GM19438 (cell line): ENCODE measurements at regions not wholly inside any gene's neighbourhood (a gene's known extent, or its start where the extent isn't known, plus 50 kb on each side); places are given as distances from the start of the nearest gene placed in this dataset.
"Not testable (repeated sequence)": the region's sequence is repeated elsewhere in the genome, so short reads cannot be mapped to it uniquely, and the experiment has no call there.

Experiments
- ATAC-seq: cut with Tn5 transposase; IDR thresholded peaks from one replicate; pipeline ENCODE4 v1.9.1; 2021; ENCODE audit warnings: low read depth; ENCODE audit not compliant: unreplicated experiment

DNA sequence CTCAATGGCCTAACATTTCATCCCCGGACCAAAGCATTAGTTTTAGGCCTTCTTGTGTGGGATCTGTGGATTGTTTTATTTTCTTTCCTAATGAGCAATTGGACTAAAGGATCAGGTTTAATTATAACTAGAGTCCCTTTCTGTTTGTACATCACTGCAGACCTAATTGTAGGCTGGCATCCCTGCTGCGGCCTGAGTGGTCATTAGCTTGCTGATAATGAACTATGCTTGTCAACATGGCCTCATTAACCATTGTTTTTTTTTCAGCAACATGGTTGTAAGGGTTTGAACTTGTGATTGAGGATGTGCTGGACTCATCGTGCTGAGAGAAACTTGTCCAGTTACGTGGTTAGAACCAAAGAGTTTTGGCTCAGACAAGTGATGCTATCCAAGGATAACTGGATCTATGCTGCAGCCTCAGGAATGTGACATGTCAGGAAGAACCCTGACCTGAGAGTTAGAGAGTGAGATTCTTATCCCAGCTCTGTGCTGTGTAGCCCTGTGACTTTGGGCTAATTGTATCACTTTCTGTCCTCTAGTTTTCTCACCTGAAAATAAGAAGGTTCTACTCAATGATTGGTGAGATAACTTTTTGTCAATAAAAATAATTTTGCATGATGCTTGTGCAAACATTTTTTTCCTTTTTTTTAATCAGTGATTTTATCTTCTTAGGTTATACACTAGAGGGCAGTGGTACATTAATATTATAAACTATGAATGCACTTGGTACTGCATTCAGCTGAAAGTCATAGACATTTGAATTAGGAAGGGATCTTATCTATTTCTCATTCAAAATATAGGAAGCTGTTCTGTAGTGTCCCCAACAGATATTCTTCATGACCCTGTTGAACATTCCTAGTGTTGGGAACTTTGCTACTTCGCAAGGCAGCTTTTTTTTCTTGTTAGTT lies 140.9 kb downstream of the RNF144B start:
- no peak for ATAC-seq

DNA sequence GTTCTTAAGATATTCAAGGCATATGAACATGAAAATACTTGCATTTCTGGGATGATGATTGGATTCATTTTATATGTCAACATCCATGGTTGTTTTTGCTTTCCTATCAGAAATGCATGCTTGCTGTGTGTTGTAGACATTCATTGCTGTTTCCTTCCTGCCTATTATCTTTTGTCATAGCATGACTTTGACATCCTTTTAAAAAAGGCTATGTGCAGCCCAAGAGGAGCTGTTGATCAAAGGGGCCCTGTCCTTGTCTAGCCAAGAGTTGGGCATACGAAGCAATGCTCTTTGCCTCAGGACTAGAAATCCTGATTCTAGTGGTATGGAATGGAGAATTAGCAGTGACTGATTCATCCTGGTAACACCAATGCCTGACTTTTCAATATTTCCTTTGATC lies 143.1 kb downstream of the RNF144B start:
- ATAC-seq, result no peak

DNA sequence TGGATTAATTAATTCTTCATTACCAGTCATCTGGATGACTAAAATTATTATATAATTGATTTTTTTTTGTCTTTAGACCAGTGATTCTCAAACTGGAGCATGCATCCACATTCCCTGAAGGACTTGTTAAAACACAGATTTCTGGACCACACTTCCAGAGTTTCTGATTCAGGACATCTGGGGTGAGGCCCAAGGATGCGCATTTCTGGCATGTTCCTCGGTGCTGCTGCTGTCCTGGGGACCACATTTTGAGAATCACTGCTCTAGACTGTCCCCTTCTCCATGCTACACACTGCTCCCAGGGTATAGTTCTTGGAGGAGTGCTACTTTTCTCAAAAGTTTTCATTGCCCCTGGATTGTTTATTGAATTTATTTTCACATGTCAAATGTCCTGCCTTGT lies 145.0 kb downstream of the RNF144B start:
- no peak for ATAC-seq

DNA sequence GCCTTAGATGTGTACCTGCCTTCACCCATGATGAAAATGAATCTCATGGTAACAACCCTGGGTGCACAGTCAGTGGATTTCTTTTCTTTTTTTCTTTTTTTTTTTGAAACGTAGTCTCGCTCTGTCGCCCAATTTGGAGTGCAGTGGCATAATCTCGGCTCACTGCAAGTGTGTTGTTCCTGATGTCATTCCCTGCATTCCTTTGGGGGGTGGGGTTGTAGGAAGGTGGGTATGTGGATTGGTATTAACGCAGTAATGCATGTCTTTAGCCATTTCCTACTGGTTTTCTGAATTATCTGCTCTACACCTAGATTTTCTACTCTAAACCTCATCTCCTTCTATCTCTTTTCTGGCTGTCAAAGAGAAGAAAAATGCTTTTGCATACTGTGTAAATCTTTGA lies 146.6 kb downstream of the RNF144B start:
- no peak for ATAC-seq

DNA sequence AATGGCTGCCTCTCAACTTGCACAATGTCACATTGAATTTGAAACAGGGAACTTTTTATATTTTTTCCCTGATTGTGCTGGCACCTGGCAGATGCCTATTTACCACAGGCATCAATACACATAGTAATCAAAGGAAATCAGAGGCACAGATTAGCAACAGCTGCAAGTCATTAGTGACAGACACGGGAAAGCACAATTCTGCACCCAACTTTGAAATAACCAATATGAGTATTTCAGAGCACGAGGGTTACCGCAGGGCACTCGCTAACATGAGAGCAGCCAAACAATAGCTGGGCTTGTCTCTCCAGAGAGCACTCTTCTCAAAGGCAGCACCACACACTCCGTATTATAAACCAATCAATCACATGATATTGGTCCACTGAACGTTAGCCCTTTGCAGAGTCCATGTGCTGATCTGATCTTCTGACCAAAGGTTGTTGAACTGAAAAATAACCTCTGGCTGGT lies 149.5 kb downstream of the RNF144B start:
- ATAC-seq, result no peak

DNA sequence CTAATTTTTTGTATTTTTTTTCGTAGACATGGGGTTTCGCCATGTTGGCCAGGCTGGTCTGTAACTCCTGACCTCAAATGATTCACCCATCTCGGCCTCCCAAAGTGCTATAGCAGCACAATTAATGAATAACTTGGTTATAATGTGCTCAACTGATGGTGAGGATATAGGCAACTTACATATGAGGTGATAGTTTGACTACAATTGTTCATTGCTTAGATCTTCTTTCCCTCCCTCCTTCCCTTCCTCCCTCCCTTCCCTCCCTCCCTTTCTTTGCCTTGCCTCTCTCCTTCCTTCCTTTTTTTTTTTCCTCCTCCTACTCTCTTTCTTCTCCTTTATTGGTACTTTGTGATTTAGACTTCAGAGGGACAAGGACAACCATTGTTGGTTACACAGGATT lies 151.2 kb downstream of the RNF144B start:
- ATAC-seq, result no peak

DNA sequence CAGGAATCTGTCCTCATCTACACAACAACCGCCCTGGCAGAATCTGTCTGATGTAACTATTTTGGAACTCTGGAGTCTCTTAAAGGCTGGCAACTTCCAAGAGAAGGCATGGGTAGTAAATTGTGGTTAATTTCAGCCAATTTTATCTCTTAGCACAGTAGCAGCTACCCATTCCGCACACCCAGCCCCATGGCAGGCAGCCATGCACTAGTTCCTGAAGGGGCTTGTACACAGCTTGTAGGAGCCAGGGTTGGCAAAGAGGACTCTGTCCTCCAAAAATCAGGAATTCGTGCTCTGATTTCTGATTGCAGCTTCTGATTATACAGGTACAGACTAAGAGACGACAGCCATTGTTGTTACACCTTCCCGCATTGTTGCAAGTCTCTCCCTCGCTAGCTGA lies 155.9 kb downstream of the RNF144B start:
- no peak for ATAC-seq

DNA sequence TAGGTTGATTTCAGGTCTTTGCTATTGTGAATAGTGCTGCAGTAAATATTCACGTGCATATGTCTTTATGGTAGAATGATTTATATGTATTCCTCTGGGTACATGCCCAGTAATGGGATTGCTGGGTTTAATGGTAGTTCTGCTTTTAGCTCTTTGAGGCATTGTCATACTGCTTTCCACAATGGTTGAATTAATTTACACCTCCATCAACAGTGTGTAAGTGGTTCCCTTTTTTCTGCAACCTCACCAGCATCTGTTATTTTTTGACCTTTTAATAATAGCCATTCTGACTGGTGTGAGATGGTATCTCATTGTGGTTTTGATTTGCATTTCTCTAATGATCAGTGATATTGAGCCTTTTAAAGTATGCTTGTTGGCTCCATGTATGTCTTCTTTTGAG lies 158.0 kb downstream of the RNF144B start:
- ATAC-seq, result not testable (repeated sequence)

DNA sequence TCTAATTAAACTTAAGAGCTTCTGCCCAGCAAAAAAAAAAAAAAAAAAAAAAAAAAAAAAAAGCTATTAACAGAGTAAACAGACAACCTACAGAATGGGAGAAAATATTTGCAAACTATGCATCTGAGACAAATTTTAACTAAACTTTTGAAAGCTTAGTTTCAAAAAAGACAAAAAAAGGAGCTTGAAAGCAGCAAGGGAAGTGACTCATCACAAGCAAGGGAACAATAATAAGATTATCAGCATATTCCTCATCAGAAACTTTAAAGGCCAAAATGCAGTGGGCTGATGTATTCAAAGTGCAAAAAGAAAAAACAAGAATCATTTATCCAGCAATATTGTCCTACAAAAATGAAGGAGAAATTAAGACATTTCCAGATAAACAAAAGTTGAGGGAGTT lies 158.6 kb downstream of the RNF144B start:
- no peak for ATAC-seq

DNA sequence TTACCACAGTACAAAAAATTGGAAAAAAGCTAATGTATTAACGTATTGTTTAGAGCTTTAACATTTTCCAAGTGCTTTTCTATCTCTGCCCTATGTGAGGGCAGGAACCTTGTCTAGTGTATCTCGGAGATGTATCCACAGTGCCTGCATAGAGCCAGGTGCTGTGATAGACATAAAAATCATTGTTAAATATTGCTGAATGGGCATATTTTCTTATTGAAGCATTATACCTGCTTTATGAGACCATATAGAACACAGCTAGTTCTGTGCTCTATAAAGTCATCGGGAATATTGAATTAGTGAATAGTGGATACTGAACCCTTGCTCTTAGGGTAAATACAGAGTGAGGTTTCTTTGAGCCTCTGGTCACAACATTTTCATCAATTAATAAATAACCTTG lies 163.0 kb downstream of the RNF144B start:
- no peak for ATAC-seq

DNA sequence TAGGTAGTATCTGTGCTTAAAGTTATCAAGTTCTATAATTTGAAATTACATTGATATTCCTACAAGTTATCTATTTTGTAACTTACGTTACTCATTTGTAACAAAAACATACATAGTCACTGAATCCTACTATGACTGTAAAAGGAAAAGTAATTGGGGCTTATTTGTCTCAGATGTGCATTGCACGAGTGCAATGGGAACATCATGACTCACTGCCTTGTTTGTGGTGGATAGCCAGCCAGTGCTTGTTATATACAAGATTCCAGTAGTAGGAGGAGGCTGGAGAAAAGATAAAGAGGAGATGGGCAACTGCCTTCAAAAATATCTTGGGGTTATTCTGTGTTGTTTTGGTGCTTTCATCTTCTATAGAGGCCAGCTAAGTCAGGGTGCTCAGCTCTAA lies 164.1 kb downstream of the RNF144B start:
- ATAC-seq, result no peak

DNA sequence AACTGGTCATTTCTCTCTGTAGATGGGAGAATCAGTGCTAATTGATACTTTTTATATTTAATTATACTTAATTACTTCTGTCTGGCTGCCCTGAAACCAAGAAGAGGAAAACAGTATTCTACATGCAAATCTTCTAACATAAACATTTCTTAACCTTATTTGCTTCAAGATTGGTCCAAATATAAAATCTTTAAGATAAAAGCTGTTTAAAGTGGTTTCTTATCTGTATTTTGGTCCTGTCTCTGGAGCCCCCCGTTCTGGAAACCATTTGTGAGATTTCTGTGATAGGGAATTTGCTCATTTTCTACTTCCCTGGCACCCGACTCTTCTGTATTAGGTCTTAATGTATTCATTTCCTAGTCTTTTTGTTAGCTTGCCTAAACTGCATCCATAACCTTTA lies 168.6 kb downstream of the RNF144B start:
- no peak for ATAC-seq

DNA sequence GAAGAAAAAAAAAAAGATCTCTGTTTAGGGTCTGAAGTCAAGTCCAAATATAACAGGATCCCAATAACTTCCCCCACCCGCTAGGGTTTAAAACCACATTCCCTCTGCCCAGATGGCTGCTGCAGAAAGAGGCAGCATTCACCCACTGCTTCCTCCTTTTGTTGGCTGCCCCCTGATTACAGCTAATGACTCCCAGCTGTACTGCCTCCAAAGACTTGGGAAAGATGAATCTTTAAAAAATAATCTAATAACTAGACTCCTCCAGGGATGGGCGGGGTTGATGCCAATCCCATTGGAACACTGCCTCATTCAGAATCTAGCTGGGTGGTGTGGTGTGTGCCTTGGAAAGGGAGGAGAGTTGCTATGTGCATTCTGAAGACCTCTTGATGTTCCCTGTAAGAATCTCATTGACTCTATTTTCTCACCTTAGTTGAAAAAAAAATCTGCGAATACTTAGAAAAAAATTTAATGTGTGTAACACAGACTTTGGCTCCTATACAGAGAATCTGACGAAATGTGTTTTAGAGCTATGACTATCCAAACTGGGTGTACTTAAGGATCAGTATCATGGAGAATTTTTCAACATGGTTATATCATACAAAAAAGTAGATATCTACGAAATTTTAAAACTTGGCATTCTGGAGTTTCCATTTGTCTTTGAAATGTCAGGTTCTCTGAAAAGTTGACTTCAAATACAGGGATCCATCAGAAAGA lies 174.0 kb downstream of the RNF144B start:
- no peak for ATAC-seq

DNA sequence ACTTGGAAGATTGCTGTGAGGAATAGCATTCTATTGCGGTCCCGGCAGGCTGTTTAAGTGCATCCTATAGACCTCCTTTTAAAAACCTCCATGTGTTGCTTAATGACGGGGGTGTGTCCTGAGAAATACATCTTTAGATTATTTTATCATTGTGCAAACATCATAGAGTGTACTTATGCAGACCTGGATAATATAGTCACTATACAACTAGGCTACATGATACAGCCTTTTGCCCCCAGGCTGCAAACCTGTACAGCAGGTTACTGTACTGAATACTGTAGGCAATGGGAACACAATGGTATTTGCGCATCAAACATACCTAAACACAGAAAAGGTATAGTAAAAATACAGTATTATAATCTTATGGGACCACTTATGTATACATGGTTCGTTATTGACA lies 175.6 kb downstream of the RNF144B start:
- no peak for ATAC-seq

DNA sequence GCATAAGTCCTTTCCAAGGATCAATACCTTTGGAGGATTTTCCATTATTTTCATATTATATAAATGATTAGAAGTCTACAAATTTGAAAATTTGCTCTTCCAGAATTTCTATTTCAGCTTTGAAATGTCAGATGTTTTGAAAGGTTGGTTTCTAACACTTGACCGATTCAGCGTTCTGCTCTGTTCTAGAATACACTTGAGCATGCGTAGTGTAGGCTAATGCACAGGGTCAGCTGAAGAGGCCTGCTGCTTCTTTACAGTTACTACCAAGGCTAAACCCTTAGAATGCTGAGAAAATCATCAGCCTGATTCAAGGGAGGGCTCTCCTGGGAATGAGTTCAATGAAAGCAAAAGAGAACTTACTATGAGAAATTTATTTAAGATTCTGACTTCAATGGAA lies 177.6 kb downstream of the RNF144B start:
- no peak for ATAC-seq

DNA sequence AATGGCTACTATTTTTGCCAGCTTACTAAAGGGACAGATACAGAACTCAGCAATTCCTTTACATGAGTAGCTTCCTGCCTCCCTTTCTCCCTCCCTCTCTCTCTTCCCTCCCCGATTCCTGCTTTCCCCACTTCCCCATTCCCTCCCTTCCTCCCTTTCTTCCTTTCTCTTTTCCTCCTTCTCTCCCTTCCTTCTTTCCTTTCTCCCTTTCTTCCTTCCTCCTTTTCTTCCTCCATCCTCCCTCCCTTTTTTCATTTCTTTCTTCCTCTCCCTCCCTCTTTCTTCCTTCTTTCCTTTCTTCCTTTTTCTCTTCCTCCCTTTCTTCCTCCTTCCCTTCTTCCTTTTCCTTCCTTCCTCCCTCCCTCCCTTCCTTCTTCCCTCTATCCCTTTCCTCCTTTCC lies 178.1 kb downstream of the RNF144B start:
- ATAC-seq, result no peak

DNA sequence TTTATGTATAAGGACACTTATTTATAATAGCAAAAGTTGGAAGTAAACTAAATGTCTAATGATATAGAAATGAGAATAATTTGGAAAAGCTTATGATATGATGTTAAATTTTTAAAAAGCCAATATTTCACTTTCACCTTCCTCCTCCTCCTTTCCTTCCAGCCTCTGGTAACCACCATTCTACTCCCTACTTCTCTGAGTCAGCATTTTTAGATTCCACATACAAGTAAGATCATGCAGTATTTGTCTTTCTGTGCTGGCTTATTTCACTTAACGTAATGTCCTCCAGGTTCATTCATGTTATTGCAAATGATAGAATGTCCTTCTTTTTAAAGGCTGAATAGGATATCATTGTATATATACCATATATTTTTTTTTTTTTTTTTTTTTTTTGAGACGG lies 180.2 kb downstream of the RNF144B start:
- no peak for ATAC-seq

DNA sequence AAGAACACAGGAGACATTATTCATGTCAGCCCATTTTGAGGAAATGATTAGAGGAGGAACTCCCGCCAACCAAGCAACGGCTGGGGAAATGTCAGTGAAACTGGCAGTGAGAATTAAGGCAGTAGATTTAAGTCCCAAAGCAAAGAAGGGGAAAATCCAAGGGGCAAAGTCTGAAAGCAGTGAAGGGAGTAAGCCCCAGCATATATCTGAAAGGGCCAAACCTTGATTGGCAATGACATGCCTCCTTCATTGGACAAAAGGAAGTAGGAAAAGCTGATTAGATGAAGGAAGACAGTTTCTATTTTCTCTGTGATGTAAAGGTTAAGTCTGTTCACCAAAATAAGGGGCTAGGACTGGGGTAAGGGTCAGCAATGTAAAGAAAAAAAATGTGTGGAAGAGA lies 190.3 kb downstream of the RNF144B start:
- no peak for ATAC-seq

DNA sequence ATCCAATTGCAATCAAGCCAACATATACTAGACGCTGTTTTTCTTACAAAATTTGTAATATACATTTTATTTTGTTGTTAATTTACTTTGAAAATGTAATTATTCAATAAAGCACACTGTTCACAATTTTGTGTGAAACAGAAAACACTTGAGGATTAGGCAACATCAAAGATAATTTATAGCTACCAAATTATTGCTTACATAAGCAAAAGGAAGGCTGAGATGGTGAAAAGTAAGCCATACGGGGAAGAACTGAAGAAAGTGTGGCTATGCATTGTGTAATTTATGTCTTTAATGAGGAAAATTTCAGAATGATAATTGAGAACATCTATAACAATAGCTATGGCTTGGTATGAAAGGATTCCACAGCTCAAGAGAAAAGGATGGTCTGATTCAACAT lies 192.0 kb downstream of the RNF144B start:
- ATAC-seq, result no peak

DNA sequence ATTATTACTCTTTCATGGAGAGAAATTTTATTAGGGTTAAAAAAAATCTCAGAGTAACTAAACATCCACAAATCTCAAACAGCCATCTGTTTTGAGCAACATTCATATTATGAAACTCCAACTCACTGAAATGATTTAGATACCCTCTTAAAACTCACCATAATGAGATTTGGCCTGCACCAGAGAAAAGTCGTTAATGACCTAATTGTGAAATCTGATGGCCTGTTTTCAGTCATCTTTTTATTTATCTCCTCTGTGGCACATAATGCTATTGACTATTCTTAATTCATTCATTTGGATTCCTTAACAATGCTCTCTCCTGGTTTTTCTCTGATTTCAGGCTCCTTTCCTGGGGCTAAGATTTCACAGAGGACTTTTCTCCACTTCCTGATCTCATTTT lies 192.7 kb downstream of the RNF144B start:
- ATAC-seq, result no peak

DNA sequence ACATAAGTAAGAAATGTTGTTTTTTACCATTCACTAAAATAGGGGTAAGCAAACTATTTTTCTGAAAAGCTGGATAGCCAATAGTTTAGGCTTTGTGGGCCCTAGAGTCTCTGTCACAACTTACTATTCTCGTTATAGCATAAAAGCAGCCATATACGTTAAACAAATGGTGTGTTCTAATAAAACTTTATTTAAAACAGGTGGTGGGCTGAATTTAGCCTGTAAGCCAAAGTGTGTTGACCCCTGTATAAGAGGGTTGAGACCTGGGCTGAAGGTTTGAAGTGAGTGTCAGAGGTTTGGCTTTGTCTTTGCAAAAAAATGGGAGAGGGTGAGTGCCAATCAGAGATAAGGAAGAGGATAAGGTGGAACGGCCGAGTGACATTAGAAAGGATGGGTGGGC lies 197.2 kb downstream of the RNF144B start:
- ATAC-seq, result no peak

DNA sequence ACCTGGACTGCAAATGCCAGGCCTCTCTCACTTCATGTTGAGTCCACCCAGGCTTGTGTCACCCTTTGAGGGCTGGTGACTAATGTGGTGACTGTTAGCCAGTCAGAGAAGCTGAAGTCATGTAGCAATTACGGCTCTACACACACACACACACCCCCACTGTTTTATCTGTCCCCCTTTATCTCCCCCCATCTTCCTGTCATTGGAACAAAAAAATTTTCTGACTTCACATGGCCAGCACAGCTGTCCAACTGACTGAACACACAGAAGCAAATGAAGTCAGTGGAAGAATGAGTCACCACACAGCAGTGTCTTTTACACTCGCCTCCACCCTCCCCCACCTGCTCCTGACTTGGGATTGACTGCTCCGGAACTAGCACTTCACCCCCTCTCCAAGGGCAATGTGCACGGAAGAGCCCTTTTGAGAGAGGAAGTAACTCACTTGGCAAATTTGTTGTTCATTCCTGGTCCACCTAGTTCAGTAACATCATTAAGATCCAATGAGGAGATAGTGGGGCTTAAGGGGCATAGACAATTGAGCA lies 198.0 kb downstream of the RNF144B start:
- no peak for ATAC-seq
